Stimulated activated CD8-positive, alpha-beta memory T cell treated with anti-CD3 and anti-CD28 coated beads, Interleukin-7, amount 100 ng/mL, for 48 hours (primary cell): ENCODE measurements at regions not wholly inside any gene's neighbourhood (a gene's known extent, or its start where the extent isn't known, plus 50 kb on each side); places are given as distances from the start of the nearest gene placed in this dataset.
"Not testable (repeated sequence)": the region's sequence is repeated elsewhere in the genome, so short reads cannot be mapped to it uniquely, and the experiment has no call there.

Experiments
- DNase-seq, 2 donors: peaks; one replicate each; pipeline ENCODE4 v3.0.0-alpha.2; 2020; ENCODE audit warnings: low read depth in 1 of 2; ENCODE audit errors: extremely low read depth in 1 of 2

GRCh38 chr10:120109725-120110124 lies 217.2 kb downstream of the SEC23IP start:
- DNase-seq = not testable (repeated sequence)

GRCh38 chr10:120110196-120110595 lies 217.7 kb downstream of the SEC23IP start:
- DNase-seq = no peak

GRCh38 chr10:120111628-120112027 lies 219.1 kb downstream of the SEC23IP start:
- DNase-seq = no peak

- no peak for DNase-seq
These were observed 220.3 kb downstream of the SEC23IP start for GRCh38 chr10:120112809-120113208.

GRCh38 chr10:120115959-120116358 lies 223.4 kb downstream of the SEC23IP start:
- no peak for DNase-seq

- no peak for DNase-seq
These were observed 229.2 kb downstream of the SEC23IP start for GRCh38 chr10:120121768-120122167.

GRCh38 chr10:120131183-120131582 lies 238.7 kb downstream of the SEC23IP start:
- no peak for DNase-seq

- DNase-seq = no peak
These were observed 240.3 kb downstream of the SEC23IP start for GRCh38 chr10:120132811-120133210.

GRCh38 chr10:120138689-120139088 lies 246.2 kb downstream of the SEC23IP start:
- DNase-seq = no peak

GRCh38 chr10:120145107-120145506 lies 252.6 kb downstream of the SEC23IP start:
- DNase-seq = no peak

- DNase-seq = no peak
These were observed 264.2 kb downstream of the SEC23IP start for GRCh38 chr10:120156614-120157274.

GRCh38 chr10:120161111-120161510 lies 268.6 kb downstream of the SEC23IP start:
- no peak for DNase-seq

GRCh38 chr10:120162471-120162870 lies 269.9 kb downstream of the SEC23IP start:
- no peak for DNase-seq

GRCh38 chr10:120172356-120172755 lies 279.8 kb downstream of the SEC23IP start:
- DNase-seq = no peak

- no peak for DNase-seq
These were observed 282.0 kb downstream of the SEC23IP start for GRCh38 chr10:120174491-120174890.

- DNase-seq = no peak
These were observed 279.7 kb upstream of the PLPP4 start for GRCh38 chr10:120177330-120177729.

GRCh38 chr10:120180160-120180559 lies 276.9 kb upstream of the PLPP4 start:
- DNase-seq = no peak

GRCh38 chr10:120181154-120181553 lies 275.9 kb upstream of the PLPP4 start:
- DNase-seq = no peak

GRCh38 chr10:120182431-120182830 lies 274.6 kb upstream of the PLPP4 start:
- DNase-seq = no peak

- DNase-seq = no peak
These were observed 273.5 kb upstream of the PLPP4 start for GRCh38 chr10:120183546-120183945.

GRCh38 chr10:120184547-120185337 lies 272.3 kb upstream of the PLPP4 start:
- DNase-seq = no peak

GRCh38 chr10:120186506-120186905 lies 270.5 kb upstream of the PLPP4 start:
- no peak for DNase-seq
